NCI-H774 (cell line): ENCODE measurements at regions not wholly inside any gene's neighbourhood (a gene's known extent, or its start where the extent isn't known, plus 50 kb on each side); places are given as distances from the start of the nearest gene placed in this dataset.
A peak's percentile ranks its signal among the peaks of the same experiment; 100 is the strongest.
"Not testable (repeated sequence)": the region's sequence is repeated elsewhere in the genome, so short reads cannot be mapped to it uniquely, and the experiment has no call there.

Experiments
- DNase-seq: peaks from one replicate; lab custom pipeline; 2025; lab: John Stamatoyannopoulos, UW

GRCh38 chr9:11144746-11145145 lies 531.9 kb upstream of the PTPRD start:
- DNase-seq: no peak

GRCh38 chr9:11148189-11148588 lies 535.4 kb upstream of the PTPRD start:
- no peak for DNase-seq

- no peak for DNase-seq
Measured at GRCh38 chr9:11149065-11149464, 536.3 kb upstream of the PTPRD start.

GRCh38 chr9:11158063-11158462 lies 545.3 kb upstream of the PTPRD start:
- no peak for DNase-seq

- no peak for DNase-seq
Measured at GRCh38 chr9:11158676-11159075, 545.9 kb upstream of the PTPRD start.

GRCh38 chr9:11159318-11159862 lies 546.6 kb upstream of the PTPRD start:
- no peak for DNase-seq

GRCh38 chr9:11163843-11164242 lies 551.0 kb upstream of the PTPRD start:
- DNase-seq: no peak

GRCh38 chr9:11182001-11182400 lies 569.2 kb upstream of the PTPRD start:
- no peak for DNase-seq

- no peak for DNase-seq
Measured at GRCh38 chr9:11190719-11191118, 577.9 kb upstream of the PTPRD start.

GRCh38 chr9:11192993-11193392 lies 580.2 kb upstream of the PTPRD start:
- no peak for DNase-seq

- peak; percentile 27 for DNase-seq
Measured at GRCh38 chr9:11194246-11194645, 581.4 kb upstream of the PTPRD start.

GRCh38 chr9:11196840-11197365 lies 584.1 kb upstream of the PTPRD start:
- not testable (repeated sequence) for DNase-seq

- no peak for DNase-seq
Measured at GRCh38 chr9:11199335-11199734, 586.5 kb upstream of the PTPRD start.

- DNase-seq: no peak
Measured at GRCh38 chr9:11204521-11204920, 591.7 kb upstream of the PTPRD start.

GRCh38 chr9:11206925-11207324 lies 594.1 kb upstream of the PTPRD start:
- DNase-seq: no peak

- DNase-seq: no peak
Measured at GRCh38 chr9:11233696-11234095, 620.9 kb upstream of the PTPRD start.

GRCh38 chr9:11235061-11235460 lies 622.3 kb upstream of the PTPRD start:
- DNase-seq: no peak

- no peak for DNase-seq
Measured at GRCh38 chr9:11241779-11242178, 629.0 kb upstream of the PTPRD start.

GRCh38 chr9:11257992-11258391 lies 645.2 kb upstream of the PTPRD start:
- no peak for DNase-seq

- no peak for DNase-seq
Measured at GRCh38 chr9:11269036-11269435, 656.2 kb upstream of the PTPRD start.

- DNase-seq: no peak
Measured at GRCh38 chr9:11275158-11275695, 662.4 kb upstream of the PTPRD start.

- no peak for DNase-seq
Measured at GRCh38 chr9:11312966-11313365, 700.2 kb upstream of the PTPRD start.

GRCh38 chr9:11318946-11319345 lies 706.1 kb upstream of the PTPRD start:
- DNase-seq: no peak

GRCh38 chr9:11319538-11319937 lies 706.7 kb upstream of the PTPRD start:
- peak; percentile 53 for DNase-seq
